Fibroblast of mammary gland (primary cell): ENCODE measurements at regions not wholly inside any gene's neighbourhood (a gene's known extent, or its start where the extent isn't known, plus 50 kb on each side); places are given as distances from the start of the nearest gene placed in this dataset.

Experiments
- DNase-seq: peaks from one replicate; pipeline ENCODE4 v3.0.0-alpha.2; 2010; ENCODE audit warnings: low read depth
- H3K4me3 ChIP-seq: 2 replicates; pipeline ENCODE4 v1.5.1; 2011; ENCODE audit warnings: low read depth, mild to moderate bottlenecking, low read length, moderate library complexity; ENCODE audit not compliant: control insufficient read depth
- CTCF ChIP-seq: conservative IDR thresholded peaks from 2 replicates; pipeline ENCODE4 v1.5.1; 2011; ENCODE audit warnings: low read depth, low read length, inconsistent platforms; ENCODE audit not compliant: control insufficient read depth, insufficient read depth

DNA sequence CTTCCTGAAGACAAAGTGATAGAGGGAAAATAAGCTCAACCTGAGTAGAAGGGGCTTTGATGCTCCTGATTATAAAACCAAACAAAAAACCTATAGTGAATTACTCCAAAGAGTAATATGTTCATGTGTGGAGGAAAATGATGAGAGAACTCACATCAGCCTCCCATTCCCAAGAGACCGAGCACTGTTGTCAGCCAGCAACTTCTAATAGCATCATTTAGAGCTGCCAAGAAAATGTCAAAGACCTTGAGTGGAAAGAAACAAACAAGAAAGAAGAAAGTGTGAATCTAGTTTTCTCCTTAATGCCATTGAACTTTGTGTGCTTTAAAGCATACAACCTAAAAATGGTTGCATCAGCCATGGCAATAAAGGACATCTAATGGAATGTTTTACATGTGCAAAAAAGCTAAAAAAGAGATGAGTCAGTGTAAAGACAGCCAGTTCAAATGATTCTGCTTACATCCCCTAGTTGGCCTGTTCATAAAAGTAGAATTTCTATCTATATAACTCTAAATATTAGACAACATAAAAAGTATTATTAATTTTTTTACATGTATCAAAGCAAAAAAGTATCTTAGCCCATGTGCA lies 1066.2 kb downstream of the TDRD15 start:
- H3K4me3 ChIP-seq, result no peak overlapping the region
- DNase-seq, result no peak
- no peak for TF ChIP-seq CTCF

- DNase-seq, result no peak
- H3K4me3 ChIP-seq, result no peak overlapping the region
- TF ChIP-seq CTCF, result no peak
These were observed 1070.5 kb downstream of the TDRD15 start for GRCh38 chr2:22194218-22194617.

GRCh38 chr2:22196806-22197205 lies 1073.0 kb downstream of the TDRD15 start:
- no peak for DNase-seq
- H3K4me3 ChIP-seq, result no peak overlapping the region
- no peak for TF ChIP-seq CTCF

GRCh38 chr2:22198381-22199283 lies 1074.9 kb downstream of the TDRD15 start:
- H3K4me3 ChIP-seq, result no peak overlapping the region
- no peak for TF ChIP-seq CTCF
- no peak for DNase-seq

GRCh38 chr2:22199994-22200393 lies 1076.2 kb downstream of the TDRD15 start:
- DNase-seq, result no peak
- no peak overlapping the region for H3K4me3 ChIP-seq

GRCh38 chr2:22209545-22209944 lies 1085.8 kb downstream of the TDRD15 start:
- no peak overlapping the region for H3K4me3 ChIP-seq
- no peak for DNase-seq
- no peak for TF ChIP-seq CTCF

More at GRCh38 chr2:22199994-22200393, 1076.2 kb downstream of the TDRD15 start:
- no peak for TF ChIP-seq CTCF
